Stomach (tissue), 8 donors: ENCODE measurements at regions not wholly inside any gene's neighbourhood (a gene's known extent, or its start where the extent isn't known, plus 50 kb on each side); places are given as distances from the start of the nearest gene placed in this dataset.

Experiments used
- DNase-seq, 2 donors: peaks; one replicate each; pipeline versions ENCODE4 v3.0.0 to v3.0.0-alpha.2; 2013 to 2019
- H3K27ac ChIP-seq, 5 donors: fragments of 200-600 bp in 4 of 5; sonication (generic) in 4 of 5; one replicate each; pipeline ENCODE4 v1.5.1; 2013 to 2019; ENCODE audit warnings: mild to moderate bottlenecking in 1 of 5, moderate library complexity in 1 of 5
- H3K27me3 ChIP-seq, 3 donors: fragments of 200-600 bp; sonication (generic); one replicate each; pipeline ENCODE4 v1.5.1; 2017 to 2019; ENCODE audit warnings: mixed run types in 1 of 3
- H3K36me3 ChIP-seq, 4 donors: fragments of 200-600 bp; sonication (generic); 1 replicate in 3 of 4; 2 replicates in 1 of 4; pipeline ENCODE4 v1.5.1; 2016 to 2019
- H3K4me1 ChIP-seq, 4 donors: fragments of 200-600 bp; sonication (generic); one replicate each; pipeline ENCODE4 v1.5.1; 2016 to 2019
- H3K4me3 ChIP-seq, 4 donors: fragments of 200-600 bp; sonication (generic) in 3 of 4; one replicate each; pipeline ENCODE4 v1.5.1; 2016 to 2019; ENCODE audit warnings: mild to moderate bottlenecking in 1 of 4
- H3K9me3 ChIP-seq, 4 donors: fragments of 200-600 bp; sonication (generic); one replicate each; pipeline ENCODE4 v1.5.1; 2016 to 2019
- CTCF ChIP-seq, 7 experiments: fragments of 450-650 bp in 4 of 7; fragments of 200-600 bp in 3 of 7; sonication (generic) in 3 of 7; IDR thresholded peaks; one replicate each; pipeline ENCODE4 v1.5.1; 2016 to 2019; ENCODE audit warnings: antibody characterized with exemption in 7 of 7, control low read depth in 2 of 7, mild to moderate bottlenecking in 1 of 7
- EP300 ChIP-seq: sonication (generic); formaldehyde crosslinking; IDR thresholded peaks from one replicate; pipeline ENCODE4 v1.6.1; 2017; ENCODE audit warnings: antibody characterized with exemption
- POLR2A ChIP-seq, 4 donors: fragments of 450-650 bp; IDR thresholded peaks; one replicate each; pipeline ENCODE4 v1.6.1; 2016; ENCODE audit warnings: antibody characterized with exemption in 4 of 4, control low read depth in 2 of 4, mild to moderate bottlenecking in 1 of 4, moderate library complexity in 1 of 4
- POLR2AphosphoS5 ChIP-seq, 3 donors: sonication (generic); formaldehyde crosslinking; IDR thresholded peaks; one replicate each; pipeline ENCODE4 v1.6.1; 2016; ENCODE audit warnings: antibody characterized with exemption in 3 of 3
- WGBS, 5 donors: extraction: QIAGEN DNeasy Blood & Tissue Kit in 3 of 5; methylation state at CpG; one replicate each; pipeline versions ENCODE4 v1.1.5 to v1.1.7; 2013 to 2018; 5-methylcytosine and 5-hydroxymethylcytosine counted together
- intact Hi-C: fragments of 100-400 bp; cut with DNase I; formaldehyde crosslinking; loops from one replicate; pipeline ENCODE4 v1.15.1; 2023; ENCODE audit warnings: low total_unique reads
- donor health status: healthy with polysubstance abuse.
- donor health status: Bipolar disorder and iron deficiency.
- donor health status: healthy.

GRCh38 chr2:190767821-190768220 is 112.8 kb upstream of the GLS start:
- no peak for TF ChIP-seq EP300
- TF ChIP-seq POLR2A (IDR thresholded peaks at IDR 0.05) = no peak
- no peak for TF ChIP-seq POLR2AphosphoS5 (IDR thresholded peaks at IDR 0.05)
- TF ChIP-seq CTCF (IDR thresholded peaks at IDR 0.05) = no peak
- DNase-seq = no peak
- Histone ChIP-seq H3K4me3 (no peak overlapping the region), H3K36me3 (no peaks in the 10 kb centered on the region), H3K27ac (no peak overlapping the region), H3K4me1 (no peaks in the 10 kb centered on the region), H3K27me3 (no peaks in the 10 kb centered on the region), H3K9me3 (no peaks in the 10 kb centered on the region)
- intact Hi-C loops = no loop called here
- 61 to 73% (median 64%) methylated on average over 3 of the region's 3 CpGs for WGBS, 5 donors

GRCh38 chr2:190769258-190769657 is 111.4 kb upstream of the GLS start:
- no peak overlapping the region for H3K27ac ChIP-seq
- no peaks in the 10 kb centered on the region for H3K4me1 ChIP-seq
- H3K36me3 ChIP-seq = no peaks in the 10 kb centered on the region
- intact Hi-C loops = no loop called here
- H3K9me3 ChIP-seq = no peaks in the 10 kb centered on the region
- TF ChIP-seq CTCF (IDR thresholded peaks at IDR 0.05) = no peak
- no peak overlapping the region for H3K4me3 ChIP-seq
- H3K27me3 ChIP-seq = no peaks in the 10 kb centered on the region
- DNase-seq = no peak

GRCh38 chr2:190771726-190772125 is 108.9 kb upstream of the GLS start:
- no peaks in the 10 kb centered on the region for H3K36me3 ChIP-seq
- H3K4me3 ChIP-seq = no peak overlapping the region
- no peaks in the 10 kb centered on the region for H3K9me3 ChIP-seq
- no peak for DNase-seq
- intact Hi-C loops = no loop called here
- no peaks in the 10 kb centered on the region for H3K27me3 ChIP-seq
- TF ChIP-seq POLR2A (IDR thresholded peaks at IDR 0.05) (no peak), EP300 (no peak), CTCF (IDR thresholded peaks at IDR 0.05) (no peak), POLR2AphosphoS5 (IDR thresholded peaks at IDR 0.05) (no peak)
- no peak overlapping the region for H3K27ac ChIP-seq
- no peaks in the 10 kb centered on the region for H3K4me1 ChIP-seq

GRCh38 chr2:190780594-190780993 is 100.0 kb upstream of the GLS start:
- no peaks in the 10 kb centered on the region for H3K27me3 ChIP-seq
- intact Hi-C loops = no loop called here
- H3K4me3 ChIP-seq = no peak overlapping the region
- peaks cover 0 to 6% (median 2%) of the 10 kb centered on the region in 4 donors for H3K9me3 ChIP-seq
- 76 to 92% (median 83%) methylated on average over 1 of the region's 1 CpG for WGBS, 5 donors
- no peak overlapping the region for H3K27ac ChIP-seq
- no peaks in the 10 kb centered on the region for H3K36me3 ChIP-seq
- TF ChIP-seq CTCF (IDR thresholded peaks at IDR 0.05) (no peak), EP300 (no peak), POLR2A (IDR thresholded peaks at IDR 0.05) (no peak), POLR2AphosphoS5 (IDR thresholded peaks at IDR 0.05) (no peak)
- DNase-seq = no peak
- no peaks in the 10 kb centered on the region for H3K4me1 ChIP-seq
